H1 (cell line): ENCODE measurements at regions not wholly inside any gene's neighbourhood (a gene's known extent, or its start where the extent isn't known, plus 50 kb on each side); places are given as distances from the start of the nearest gene placed in this dataset.

Experiments
- CTCF ChIA-PET: fragments of 300-600 bp; sonication (Branson Sonifier 250); formaldehyde crosslinking; loops from one replicate; lab custom pipeline; 2021; ENCODE audit not compliant: partially characterized antibody; lab: Charles Lee
- POLR2A ChIA-PET: fragments of 300-600 bp; sonication (Branson Sonifier 250); formaldehyde crosslinking; loops from one replicate; lab custom pipeline; 2021; ENCODE audit warnings: inconsistent platforms; ENCODE audit not compliant: partially characterized antibody; lab: Charles Lee
- DNase-seq, 2 experiments: peaks; one replicate each; pipeline versions ENCODE4 v3.0.0 to v3.0.0-alpha.2; 2010 to 2022; ENCODE audit warnings: low spot score in 2 of 2, low read depth in 1 of 2, mixed read lengths in 1 of 2
- FAIRE-seq: peaks from 2 replicates; lab custom pipeline; 2011; peaks lifted over from hg19 to GRCh38; lab: Jason Lieb, UNC
- H2AFZ ChIP-seq: 2 replicates; pipeline ENCODE4 v1.8.1; 2012; ENCODE audit warnings: low read length, inconsistent platforms
- H2AK5ac ChIP-seq: 2 replicates; pipeline ENCODE4 v1.6.1; 2013; ENCODE audit warnings: low read depth, low read length
- H2BK120ac ChIP-seq: replicated peaks from 2 replicates; pipeline ENCODE3; 2013; ENCODE audit warnings: low read depth, low read length, inconsistent platforms
- H2BK12ac ChIP-seq: 2 replicates; pipeline ENCODE4 v1.6.1; 2013; ENCODE audit warnings: low read depth, low read length
- H2BK15ac ChIP-seq: 2 replicates; pipeline ENCODE4 v1.6.1; 2013; ENCODE audit warnings: low read length
- H2BK20ac ChIP-seq: 2 replicates; pipeline ENCODE4 v1.6.1; 2013; ENCODE audit warnings: low read length
- H2BK5ac ChIP-seq: 2 replicates; pipeline ENCODE4 v1.6.1; 2013; ENCODE audit warnings: low read depth, low read length
- H3K14ac ChIP-seq: 2 replicates; pipeline ENCODE4 v1.6.1; 2013; ENCODE audit warnings: inconsistent platforms; ENCODE audit not compliant: insufficient read length
- H3K18ac ChIP-seq: 2 replicates; pipeline ENCODE4 v1.6.1; 2013; ENCODE audit warnings: low read length; ENCODE audit errors: extremely low read depth
- H3K23ac ChIP-seq: 2 replicates; pipeline ENCODE4 v1.6.1; 2013; ENCODE audit warnings: inconsistent platforms; ENCODE audit not compliant: insufficient read length
- H3K23me2 ChIP-seq: 2 replicates; pipeline ENCODE4 v1.6.1; 2013; ENCODE audit warnings: low read depth, low read length
- H3K27ac ChIP-seq: 2 replicates; pipeline ENCODE4 v1.6.1; 2011; ENCODE audit warnings: low read depth, low read length, inconsistent platforms
- H3K27me3 ChIP-seq, 4 experiments: replicated peaks in 1 of 4; 1 replicate in 1 of 4; 2 replicates in 3 of 4; pipeline versions ENCODE4 v1.6.1 to v1.8.1; 2011 to 2013; ENCODE audit warnings: low read length in 3 of 4, mild to moderate bottlenecking in 3 of 4, inconsistent platforms in 2 of 4, mixed read lengths in 2 of 4, moderate library complexity in 1 of 4; ENCODE audit not compliant: control insufficient read depth in 3 of 4, insufficient read depth in 3 of 4; ENCODE audit errors: extremely low read depth in 1 of 4
- H3K36me3 ChIP-seq, 4 experiments: 2 replicates each; pipeline versions ENCODE4 v1.6.1 to v1.8.1; 2011 to 2013; ENCODE audit warnings: mild to moderate bottlenecking in 4 of 4, low read length in 3 of 4, moderate library complexity in 2 of 4, control low read depth in 1 of 4, inconsistent platforms in 1 of 4; ENCODE audit not compliant: insufficient read depth in 4 of 4, control insufficient read depth in 2 of 4
- H3K4ac ChIP-seq: replicated peaks from 2 replicates; pipeline ENCODE3; 2013; ENCODE audit warnings: low read length, low read depth, mixed read lengths, inconsistent platforms; ENCODE audit not compliant: insufficient read length
- H3K4me1 ChIP-seq, 4 experiments: replicated peaks in 1 of 4; 1 replicate in 1 of 4; 2 replicates in 3 of 4; pipeline versions ENCODE4 v1.6.1 to v1.8.1; 2011 to 2013; ENCODE audit warnings: low read length in 3 of 4, inconsistent platforms in 2 of 4, mixed read lengths in 1 of 4; ENCODE audit not compliant: insufficient read depth in 4 of 4, control insufficient read depth in 3 of 4
- H3K4me2 ChIP-seq, 2 experiments: 2 replicates each; pipeline versions ENCODE4 v1.6.1 to v1.8.1; 2011 to 2013; ENCODE audit warnings: low read depth in 2 of 2, low read length in 2 of 2, control low read depth in 1 of 2, inconsistent platforms in 1 of 2, mild to moderate bottlenecking in 1 of 2; ENCODE audit not compliant: insufficient read depth in 1 of 2
- H3K4me3 ChIP-seq, 4 experiments: fragments of 200-600, 300-600 bp in 1 of 4; sonication (generic), shearing (Covaris generic), sonication (Bioruptor Twin) in 1 of 4; 2 replicates each; pipeline versions ENCODE4 v1.5.1 to v1.8.1; 2011 to 2016; ENCODE audit warnings: low read length in 4 of 4, low read depth in 3 of 4, control low read depth in 2 of 4, inconsistent platforms in 2 of 4, mild to moderate bottlenecking in 2 of 4, mixed read lengths in 1 of 4, moderate library complexity in 1 of 4; ENCODE audit not compliant: insufficient read depth in 2 of 4; ENCODE audit errors: extremely low read depth in 1 of 4
- H3K56ac ChIP-seq: replicated peaks from 2 replicates; pipeline ENCODE3; 2013; ENCODE audit warnings: low read depth, mild to moderate bottlenecking, mixed read lengths, low read length, inconsistent platforms; ENCODE audit not compliant: insufficient read length
- H3K79me1 ChIP-seq: 2 replicates; pipeline ENCODE4 v1.6.1; 2013; ENCODE audit warnings: low read depth, low read length, control low read depth
- H3K79me2 ChIP-seq, 2 experiments: 2 replicates each; pipeline versions ENCODE4 v1.6.1 to v1.8.1; 2012 to 2013; ENCODE audit warnings: low read length in 2 of 2, mild to moderate bottlenecking in 2 of 2, inconsistent platforms in 1 of 2; ENCODE audit not compliant: insufficient read depth in 2 of 2, control insufficient read depth in 1 of 2
- H3K9ac ChIP-seq, 4 experiments: replicated peaks in 1 of 4; 1 replicate in 1 of 4; 2 replicates in 3 of 4; pipeline versions ENCODE4 v1.6.1 to v1.8.1; 2011 to 2013; ENCODE audit warnings: low read depth in 3 of 4, low read length in 3 of 4, control low read depth in 2 of 4, mild to moderate bottlenecking in 2 of 4, moderate library complexity in 2 of 4, inconsistent platforms in 1 of 4; ENCODE audit errors: extremely low read depth in 1 of 4
- H3K9me3 ChIP-seq, 2 experiments: 2 replicates each; pipeline versions ENCODE4 v1.6.1 to v1.8.1; 2012 to 2013; ENCODE audit warnings: mild to moderate bottlenecking in 2 of 2, moderate library complexity in 2 of 2, control low read depth in 1 of 2, inconsistent platforms in 1 of 2, low read depth in 1 of 2, low read length in 1 of 2, mixed read lengths in 1 of 2; ENCODE audit not compliant: insufficient read depth in 2 of 2
- H4K20me1 ChIP-seq, 2 experiments: replicated peaks in 1 of 2; 2 replicates each; pipeline versions ENCODE3 to v1.8.1; 2011 to 2013; ENCODE audit warnings: inconsistent platforms in 2 of 2, low read length in 2 of 2, mild to moderate bottlenecking in 1 of 2; ENCODE audit not compliant: insufficient read depth in 2 of 2, control insufficient read depth in 1 of 2
- H4K5ac ChIP-seq: 2 replicates; pipeline ENCODE4 v1.6.1; 2013; ENCODE audit warnings: low read length, low read depth, mixed read lengths, inconsistent platforms; ENCODE audit not compliant: insufficient read length
- H4K8ac ChIP-seq: 2 replicates; pipeline ENCODE4 v1.8.0; 2013; ENCODE audit warnings: mild to moderate bottlenecking, moderate library complexity, low read length, inconsistent platforms; ENCODE audit not compliant: insufficient read depth; ENCODE audit errors: extremely low read depth
- H4K91ac ChIP-seq: replicated peaks from 2 replicates; pipeline ENCODE3; 2013; ENCODE audit warnings: low read length, mixed read lengths, inconsistent platforms; ENCODE audit not compliant: insufficient read length
- ASH2L ChIP-seq: fragments of 200-600, 300-600 bp; sonication (generic); IDR thresholded peaks from one replicate; pipeline ENCODE4 v1.7.1; 2017; ENCODE audit warnings: low read length
- BACH1 ChIP-seq: IDR thresholded peaks from 2 replicates; pipeline ENCODE4 v1.6.1; 2012; ENCODE audit warnings: low read length, improper control_type of control experiment
- BRCA1 ChIP-seq: IDR thresholded peaks from 2 replicates; pipeline ENCODE4 v1.6.1; 2012; ENCODE audit warnings: low read depth, low read length, improper control_type of control experiment
- CHD2 ChIP-seq: IDR thresholded peaks from 2 replicates; pipeline ENCODE4 v1.6.1; 2012; ENCODE audit warnings: low read length, improper control_type of control experiment
- JUN ChIP-seq: IDR thresholded peaks from 2 replicates; pipeline ENCODE4 v1.6.1; 2011; ENCODE audit warnings: low read depth, mild to moderate bottlenecking, improper control_type of control experiment, low read length
- NANOG ChIP-seq: IDR thresholded peaks from 2 replicates; pipeline ENCODE4 v1.6.1; 2011; ENCODE audit warnings: low read length, low read depth, mild to moderate bottlenecking, inconsistent platforms; ENCODE audit not compliant: insufficient read depth, poor library complexity, severe bottlenecking
- RXRA ChIP-seq: IDR thresholded peaks from 2 replicates; pipeline ENCODE4 v1.6.1; 2011; ENCODE audit warnings: low read depth, mild to moderate bottlenecking, low read length, moderate library complexity; ENCODE audit not compliant: insufficient read depth
- SAP30 ChIP-seq: fragments of 300-600 bp; sonication (generic); IDR thresholded peaks from 2 replicates; pipeline ENCODE4 v1.7.1; 2012; ENCODE audit warnings: low read length, moderate library complexity, mild to moderate bottlenecking, inconsistent platforms; ENCODE audit not compliant: insufficient read depth, insufficient replicate concordance
- SRF ChIP-seq: IDR thresholded peaks from 2 replicates; pipeline ENCODE4 v1.6.1; 2011; ENCODE audit warnings: mild to moderate bottlenecking, low read depth, low read length, moderate library complexity
- TAF1 ChIP-seq: IDR thresholded peaks from 2 replicates; pipeline ENCODE4 v1.6.1; 2011; ENCODE audit warnings: mild to moderate bottlenecking, low read depth, low read length
- YY1 ChIP-seq: IDR thresholded peaks from 2 replicates; pipeline ENCODE4 v1.6.1; 2011; ENCODE audit warnings: low read depth, mild to moderate bottlenecking, low read length
- ZNF274 ChIP-seq: IDR thresholded peaks from 2 replicates; pipeline ENCODE4 v1.7.0; 2012; ENCODE audit warnings: low read length, borderline replicate concordance; ENCODE audit errors: extremely low read depth
- WGBS, 2 experiments: shearing (Covaris generic) in 1 of 2; methylation state at CpG; one replicate each; pipeline versions ENCODE4 v1.1.6 to v1.1.7; 2013 to 2015; ENCODE audit warnings: low lambda C conversion rate in 2 of 2, mixed read lengths in 2 of 2, inconsistent platforms in 1 of 2, low coverage in 1 of 2, missing lambda C conversion rate in 1 of 2; ENCODE audit not compliant: insufficient replicate concordance in 2 of 2, insufficient coverage in 1 of 2, insufficient read length in 1 of 2; ENCODE audit errors: extremely low coverage in 1 of 2, missing lambda C conversion rate in 1 of 2; 5-methylcytosine and 5-hydroxymethylcytosine counted together

DNA sequence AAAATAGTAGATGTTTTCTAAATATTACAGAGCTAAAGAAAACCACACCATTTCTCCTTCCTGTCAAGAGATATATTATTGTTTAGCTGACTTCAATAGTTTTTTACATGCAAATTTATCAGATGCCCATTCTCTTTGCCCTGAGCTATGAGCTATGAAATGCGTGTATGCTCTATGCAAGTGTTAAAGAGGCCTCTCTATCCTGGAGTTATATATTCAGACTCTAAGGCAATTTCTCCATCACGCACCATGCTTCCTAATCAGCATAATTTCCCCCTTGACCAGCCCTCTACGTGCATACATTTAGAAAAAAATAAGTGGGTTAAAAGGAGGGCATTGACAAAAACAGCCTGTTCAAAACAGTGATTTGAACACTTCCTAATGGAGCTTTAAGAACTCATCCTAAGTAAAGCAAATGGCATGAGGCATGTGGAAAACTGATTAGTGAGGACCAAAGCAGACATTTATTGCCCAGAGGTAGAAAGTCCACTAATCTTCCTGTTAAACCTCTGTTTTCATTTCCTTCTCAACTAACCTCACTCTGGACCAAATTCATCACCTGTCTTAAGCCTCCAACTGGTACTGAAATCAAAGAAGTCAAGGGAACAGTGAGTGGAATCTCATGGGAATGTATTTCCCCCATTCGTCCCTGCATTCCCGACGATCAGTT lies 565.8 kb upstream of the PKN2 start:
- Histone ChIP-seq H3K18ac (no peak overlapping the region), H4K20me1 (no peaks in the 10 kb centered on the region), H3K79me1 (no peaks in the 10 kb centered on the region), H3K27me3 (no peaks in the 10 kb centered on the region), H3K23me2 (no peaks in the 10 kb centered on the region), H4K91ac (no peak overlapping the region), H3K27ac (no peak overlapping the region), H2AK5ac (no peak overlapping the region), H2BK15ac (no peak overlapping the region), H3K23ac (no peak overlapping the region), H3K56ac (no peak overlapping the region), H3K4ac (no peak overlapping the region), H3K14ac (no peak overlapping the region), H3K4me3 (no peak overlapping the region), H2BK20ac (no peak overlapping the region), H4K5ac (no peak overlapping the region)
- 71% methylated on average over 6 of the region's 6 CpGs; no CpG with 5 or more reads in 1 of the 2 experiments for WGBS, 2 experiments
- no peak for DNase-seq
- no peak for TF ChIP-seq JUN
- no peak for TF ChIP-seq NANOG
- TF ChIP-seq YY1, result no peak
- no peak for TF ChIP-seq RXRA
- TF ChIP-seq SAP30, result no peak
- no peak for TF ChIP-seq TAF1
- TF ChIP-seq BACH1, result no peak
- no peak for TF ChIP-seq ZNF274
- TF ChIP-seq BRCA1, result no peak
- no peak for TF ChIP-seq SRF
- TF ChIP-seq CHD2, result no peak
- TF ChIP-seq ASH2L, result no peak
- TF ChIP-seq, all 59 proteins: peak for 0
- peak overlapping the region; percentile 43; the same call in 1 of the 2 replicates for H2AFZ ChIP-seq
- no peaks in the 10 kb centered on the region for H3K79me2 ChIP-seq
- H2BK12ac ChIP-seq, result no peak overlapping the region
- no peaks in the 10 kb centered on the region for H3K36me3 ChIP-seq
- H3K9me3 ChIP-seq, result no peaks in the 10 kb centered on the region
- no peak overlapping the region for H3K4me2 ChIP-seq
- H2BK5ac ChIP-seq, result no peak overlapping the region
- no peak overlapping the region for H2BK120ac ChIP-seq
- ChIA-PET CTCF (no interaction called here), POLR2A (no interaction called here)
- H3K4me1 ChIP-seq, result no peaks in the 10 kb centered on the region
- no peak overlapping the region for H4K8ac ChIP-seq
- no peak for FAIRE-seq
- H3K9ac ChIP-seq, result no peak overlapping the region
